Caco-2 (cell line): ENCODE measurements at regions not wholly inside any gene's neighbourhood (a gene's known extent, or its start where the extent isn't known, plus 50 kb on each side); places are given as distances from the start of the nearest gene placed in this dataset.

Source experiments
- BruUV-seq: library from RNA; stranded (reverse); fragments of 400-500 nt; replicated peaks from 2 replicates; lab custom pipeline; 2021; lab: Mats Ljungman, UMichigan
- CTCF ChIA-PET: fragments of 300-600 bp; sonication (Branson Sonifier 250); formaldehyde crosslinking; loops from one replicate; lab custom pipeline; 2022; ENCODE audit warnings: antibody characterized with exemption; lab: Charles Lee
- POLR2A ChIA-PET: fragments of 300-600 bp; sonication (Branson Sonifier 250); formaldehyde crosslinking; loops from one replicate; lab custom pipeline; 2022; ENCODE audit warnings: antibody characterized with exemption; lab: Charles Lee
- DNase-seq, 2 experiments: peaks; one replicate each; pipeline versions ENCODE4 v3.0.0 to v3.0.0-alpha.2; 2020 to 2022
- H3K27me3 ChIP-seq: replicated peaks from 2 replicates; pipeline ENCODE4 v1.6.0; 2011; ENCODE audit warnings: low read length; ENCODE audit not compliant: control insufficient read depth, insufficient read depth
- H3K36me3 ChIP-seq: 2 replicates; pipeline ENCODE4 v1.5.1; 2011; ENCODE audit warnings: low read length; ENCODE audit not compliant: control insufficient read depth, insufficient read depth
- H3K4me1 ChIP-seq: fragments of 250-450 bp; sonication (Bioruptor Pico); 2 replicates; pipeline ENCODE4 v1.5.1; 2020; ENCODE audit warnings: mild to moderate bottlenecking
- H3K4me3 ChIP-seq: 2 replicates; pipeline ENCODE4 v1.5.1; 2011; ENCODE audit warnings: low read depth, mild to moderate bottlenecking, control low read depth, low read length
- H3K9me3 ChIP-seq: fragments of 250-450 bp; sonication (Bioruptor Pico); 2 replicates; pipeline ENCODE4 v1.5.1; 2020; ENCODE audit warnings: mild to moderate bottlenecking, moderate library complexity
- H3K27ac Mint-ChIP-seq: one replicate; pipeline ENCODE4 v1.8.0; 2022; ENCODE audit warnings: mixed read lengths; ENCODE audit not compliant: unreplicated experiment
- H3K27me3 Mint-ChIP-seq: one replicate; pipeline ENCODE4 v1.8.0; 2022; ENCODE audit warnings: mixed read lengths; ENCODE audit not compliant: insufficient read depth, unreplicated experiment
- H3K36me3 Mint-ChIP-seq: one replicate; pipeline ENCODE4 v1.8.0; 2022; ENCODE audit warnings: mild to moderate bottlenecking, mixed read lengths; ENCODE audit not compliant: insufficient read depth, unreplicated experiment
- H3K4me1 Mint-ChIP-seq: one replicate; pipeline ENCODE4 v1.8.0; 2022; ENCODE audit warnings: low read depth, mixed read lengths; ENCODE audit not compliant: unreplicated experiment
- H3K4me3 Mint-ChIP-seq: one replicate; pipeline ENCODE4 v1.8.0; 2022; ENCODE audit warnings: mild to moderate bottlenecking, moderate library complexity, mixed read lengths; ENCODE audit not compliant: unreplicated experiment
- H3K9me3 Mint-ChIP-seq: one replicate; pipeline ENCODE4 v1.8.0; 2022; ENCODE audit warnings: mixed read lengths; ENCODE audit not compliant: unreplicated experiment
- CTCF ChIP-seq, 2 experiments: fragments of 200-600 bp in 1 of 2; IDR thresholded peaks; 1 replicate in 1 of 2; 2 replicates in 1 of 2; pipeline versions ENCODE4 v1.5.1 to v1.8.0; 2011 to 2022; ENCODE audit warnings: antibody characterized with exemption in 1 of 2, control low read depth in 1 of 2, inconsistent platforms in 1 of 2, low read depth in 1 of 2, low read length in 1 of 2, mild to moderate bottlenecking in 1 of 2, moderate library complexity in 1 of 2; ENCODE audit not compliant: insufficient read depth in 1 of 2, severe bottlenecking in 1 of 2, unreplicated experiment in 1 of 2
- intact Hi-C: fragments of 100-400 bp; cut with micrococcal nuclease; formaldehyde crosslinking; loops from one replicate; pipeline ENCODE4 v1.10.0; 2022; ENCODE audit not compliant: unreplicated experiment

DNA sequence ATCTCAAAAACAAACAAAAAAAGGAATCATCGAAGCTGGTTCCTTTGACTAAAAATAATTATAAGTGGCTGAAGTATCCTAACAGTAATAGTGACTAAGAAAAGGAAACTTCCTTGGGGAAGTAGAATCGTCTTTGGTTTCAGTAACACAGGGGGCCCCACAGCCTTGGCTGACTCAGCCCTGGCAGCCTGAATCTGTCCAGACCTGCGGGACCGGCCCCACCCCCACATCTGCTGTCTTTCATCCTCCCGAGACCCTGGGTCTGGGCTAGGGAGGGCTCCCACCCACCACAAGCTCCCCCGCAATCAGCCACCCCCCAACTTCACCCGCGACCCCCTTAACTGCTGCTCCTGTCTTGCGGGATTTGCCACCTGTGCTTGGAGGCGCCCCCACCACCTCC is 1452.6 kb upstream of the ACVR2A start:
- H3K4me1 Mint-ChIP-seq, result no peaks in the 10 kb centered on the region
- no peak for DNase-seq
- Histone ChIP-seq H3K9me3 (no peaks in the 10 kb centered on the region; the same call in 1 of the 2 replicates), H3K36me3 (no peaks in the 10 kb centered on the region), H3K4me3 (no peak overlapping the region), H3K27me3 (no peaks in the 10 kb centered on the region), H3K4me1 (no peaks in the 10 kb centered on the region)
- CTCF ChIA-PET, result no interaction called here
- H3K4me3 Mint-ChIP-seq, result no peak overlapping the region
- H3K27ac Mint-ChIP-seq, result no peak overlapping the region
- no peaks in the 10 kb centered on the region for H3K36me3 Mint-ChIP-seq
- BruUV-seq, result no TSS peak
- H3K9me3 Mint-ChIP-seq, result no peaks in the 10 kb centered on the region
- H3K27me3 Mint-ChIP-seq, result no peaks in the 10 kb centered on the region
- POLR2A ChIA-PET, result no interaction called here
- intact Hi-C loops, result no loop called here
- no peak for TF ChIP-seq CTCF (IDR thresholded peaks at IDR 0.05; ENCODE audit: insufficient read depth in 1 of 2, low read depth in 1 of 2, low read length in 1 of 2, severe bottlenecking in 1 of 2, unreplicated experiment in 1 of 2)

DNA sequence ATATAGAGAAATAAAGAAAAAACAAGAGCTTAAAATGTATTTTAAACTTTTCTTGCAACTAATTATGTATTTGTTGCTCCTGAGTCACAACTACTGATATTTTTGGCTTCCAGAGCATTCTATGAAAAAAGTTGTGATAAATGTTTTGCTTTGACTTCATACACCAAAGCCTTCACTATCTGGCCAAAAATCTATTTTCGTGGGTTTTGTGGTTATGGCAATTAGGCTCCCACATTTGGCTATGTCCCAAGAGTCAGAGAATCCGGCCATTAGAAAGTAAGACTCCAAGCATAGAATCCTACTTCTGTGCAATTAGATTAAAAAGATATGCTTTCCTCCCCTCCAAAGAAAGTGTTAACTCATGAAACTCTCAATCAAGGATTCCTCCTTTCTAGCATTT is 1456.1 kb upstream of the ACVR2A start:
- no peaks in the 10 kb centered on the region for H3K36me3 Mint-ChIP-seq
- H3K4me3 ChIP-seq, result no peak overlapping the region
- H3K4me3 Mint-ChIP-seq, result no peak overlapping the region
- no peaks in the 10 kb centered on the region for H3K9me3 ChIP-seq
- no peaks in the 10 kb centered on the region for H3K36me3 ChIP-seq
- H3K9me3 Mint-ChIP-seq, result no peaks in the 10 kb centered on the region
- 0 out of 2 replicates have a peak, but pooled peaks cover 3% of the 10 kb centered on the region for H3K4me1 ChIP-seq
- no peak for DNase-seq
- CTCF ChIA-PET, result no interaction called here
- POLR2A ChIA-PET, result no interaction called here
- no peaks in the 10 kb centered on the region for H3K27me3 ChIP-seq
- no peaks in the 10 kb centered on the region for H3K4me1 Mint-ChIP-seq
- intact Hi-C loops, result no loop called here
- H3K27me3 Mint-ChIP-seq, result peaks cover 6% of the 10 kb centered on the region
- no TSS peak for BruUV-seq
- H3K27ac Mint-ChIP-seq, result no peak overlapping the region
- TF ChIP-seq CTCF (IDR thresholded peaks at IDR 0.05; ENCODE audit: insufficient read depth in 1 of 2, low read depth in 1 of 2, low read length in 1 of 2, severe bottlenecking in 1 of 2, unreplicated experiment in 1 of 2), result no peak

DNA sequence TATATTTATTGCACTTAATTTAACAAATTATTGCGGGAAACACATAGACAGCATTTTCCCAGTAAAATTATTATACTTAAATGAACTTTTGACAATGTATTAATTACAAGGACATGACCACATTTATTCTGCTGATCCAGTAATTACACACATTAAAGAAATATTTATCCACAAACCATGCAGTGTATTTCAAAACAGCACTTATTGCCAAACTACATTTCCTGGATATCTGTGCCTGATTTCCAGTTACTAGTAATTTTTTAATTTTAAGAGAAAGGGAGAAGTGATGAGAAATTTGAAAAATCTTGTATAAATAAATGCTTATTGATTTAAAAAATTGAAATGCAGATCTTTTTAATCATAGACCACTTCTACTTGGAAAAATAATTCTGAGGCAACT is 1458.7 kb upstream of the ACVR2A start:
- H3K27ac Mint-ChIP-seq, result no peak overlapping the region
- H3K4me1 Mint-ChIP-seq, result no peaks in the 10 kb centered on the region
- ChIA-PET CTCF (no interaction called here), POLR2A (no interaction called here)
- Histone ChIP-seq H3K9me3 (no peaks in the 10 kb centered on the region), H3K4me1 (0 out of 2 replicates have a peak, but pooled peaks cover 3% of the 10 kb centered on the region), H3K27me3 (no peaks in the 10 kb centered on the region), H3K36me3 (no peaks in the 10 kb centered on the region), H3K4me3 (no peak overlapping the region)
- H3K9me3 Mint-ChIP-seq, result no peaks in the 10 kb centered on the region
- DNase-seq, result no peak
- TF ChIP-seq CTCF (IDR thresholded peaks at IDR 0.05; ENCODE audit: insufficient read depth in 1 of 2, low read depth in 1 of 2, low read length in 1 of 2, severe bottlenecking in 1 of 2, unreplicated experiment in 1 of 2), result no peak
- no peak overlapping the region for H3K4me3 Mint-ChIP-seq
- no peaks in the 10 kb centered on the region for H3K36me3 Mint-ChIP-seq
- no TSS peak for BruUV-seq
- peaks cover 6% of the 10 kb centered on the region for H3K27me3 Mint-ChIP-seq
- intact Hi-C loops, result no loop called here
